ENCODE measurements at regions not wholly inside any gene's neighbourhood (a gene's known extent, or its start where the extent isn't known, plus 50 kb on each side); places are given as distances from the start of the nearest gene placed in this dataset.

GRCh38 chr1:213425376-213426030 lies 374.5 kb downstream of the RPS6KC1 start:
- TF ChIP-seq CTCF (IDR thresholded peaks at IDR 0.05; ENCODE audit: extremely low read depth, missing control alignments): no peak
- no peak for DNase-seq (ENCODE audit: low spot score)

GRCh38 chr1:213429642-213430041 lies 378.6 kb downstream of the RPS6KC1 start:
- TF ChIP-seq CTCF (IDR thresholded peaks at IDR 0.05; ENCODE audit: extremely low read depth, missing control alignments): no peak
- no peak for DNase-seq (ENCODE audit: low spot score)

DNA sequence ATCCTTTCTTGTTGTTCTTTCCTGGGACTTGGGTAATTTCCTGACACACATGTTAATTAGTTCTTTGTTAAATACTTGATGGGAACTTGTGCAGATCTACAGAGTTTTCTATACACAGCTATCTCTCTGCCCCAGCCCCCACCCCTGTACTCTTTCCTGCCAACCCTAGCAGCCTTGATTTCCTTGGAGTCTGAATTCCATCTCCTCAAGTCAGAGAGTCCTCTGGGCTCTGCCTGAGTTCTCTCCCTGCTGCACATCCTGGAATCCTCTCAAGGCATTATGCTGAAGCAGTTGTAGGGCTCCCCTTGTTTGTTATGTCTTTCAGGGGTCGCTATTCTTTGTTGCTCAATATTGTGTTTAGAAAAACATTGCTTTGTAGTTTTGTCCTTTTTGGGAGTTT lies 384.7 kb downstream of the RPS6KC1 start:
- TF ChIP-seq CTCF (IDR thresholded peaks at IDR 0.05; ENCODE audit: extremely low read depth, missing control alignments): no peak
- no peak for DNase-seq (ENCODE audit: low spot score)

- DNase-seq (ENCODE audit: low spot score): no peak
- no peak for TF ChIP-seq CTCF (IDR thresholded peaks at IDR 0.05; ENCODE audit: extremely low read depth, missing control alignments)
These were observed 387.3 kb downstream of the RPS6KC1 start for GRCh38 chr1:213438339-213438738.

DNA sequence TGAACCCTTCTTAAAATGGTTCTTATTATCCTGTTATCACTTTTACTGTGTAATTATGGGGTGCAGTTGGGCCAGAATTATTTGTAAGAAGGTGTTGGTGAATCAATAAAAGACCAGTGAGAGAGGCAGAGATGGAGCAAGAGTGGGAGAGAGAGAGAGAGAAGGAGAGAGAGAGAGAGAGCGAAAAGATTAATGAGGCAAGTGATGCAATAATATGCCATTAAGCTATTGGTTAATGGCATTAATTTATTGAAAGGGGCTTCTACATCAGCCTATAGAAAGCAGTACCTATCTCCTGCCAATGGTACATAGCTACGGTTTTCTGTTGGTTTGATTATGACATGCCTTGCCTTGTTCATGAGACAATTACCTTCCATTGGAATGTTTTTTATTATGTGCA lies 388.7 kb downstream of the RPS6KC1 start:
- DNase-seq (ENCODE audit: low spot score): no peak
- TF ChIP-seq CTCF (IDR thresholded peaks at IDR 0.05; ENCODE audit: extremely low read depth, missing control alignments): no peak

- no peak for DNase-seq (ENCODE audit: low spot score)
- TF ChIP-seq CTCF (IDR thresholded peaks at IDR 0.05; ENCODE audit: extremely low read depth, missing control alignments): no peak
These were observed 389.7 kb downstream of the RPS6KC1 start for GRCh38 chr1:213440766-213441165.

DNA sequence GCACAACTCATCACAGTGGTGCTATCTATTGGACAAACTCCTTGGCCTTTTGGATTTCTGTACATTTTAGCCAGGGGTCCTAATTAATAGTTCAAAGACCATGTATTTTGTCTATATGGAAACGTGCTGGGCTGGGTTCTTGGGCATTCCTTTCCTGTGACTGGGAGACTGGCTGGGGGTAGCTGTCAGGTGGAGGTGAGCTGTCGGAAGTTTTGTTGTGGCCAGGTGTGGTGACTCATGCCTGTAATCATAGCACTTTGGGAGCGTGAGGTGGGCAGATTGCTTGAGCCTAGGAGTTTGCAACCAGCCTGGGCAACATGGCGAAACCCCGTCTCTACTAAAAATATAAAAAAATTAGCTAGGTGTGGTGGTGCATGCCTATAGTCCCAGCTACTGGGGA lies 392.4 kb downstream of the RPS6KC1 start:
- no peak for DNase-seq (ENCODE audit: low spot score)
- TF ChIP-seq CTCF (IDR thresholded peaks at IDR 0.05; ENCODE audit: extremely low read depth, missing control alignments): no peak
